Neural cell (in vitro differentiated cells): ENCODE measurements at regions not wholly inside any gene's neighbourhood (a gene's known extent, or its start where the extent isn't known, plus 50 kb on each side); places are given as distances from the start of the nearest gene placed in this dataset.

Experiments used
- H2AFZ ChIP-seq: fragments of 200-600, 300-800 bp; sonication (generic), shearing (Covaris generic); 2 replicates; pipeline ENCODE4 v1.6.0; 2014; ENCODE audit warnings: low read depth, mild to moderate bottlenecking, antibody characterized with exemption, low read length, moderate library complexity
- H3F3A ChIP-seq: fragments of 200-600 bp; shearing (Covaris generic); 2 replicates; pipeline ENCODE4 v1.6.1; 2016; ENCODE audit warnings: mild to moderate bottlenecking, moderate library complexity, mixed read lengths, antibody characterized with exemption, low read length; ENCODE audit not compliant: insufficient read depth, poor library complexity, severe bottlenecking
- H3K27ac ChIP-seq: fragments of 200-600, 300-800 bp; sonication (generic), shearing (Covaris generic); 2 replicates; pipeline ENCODE4 v1.5.1; 2014; ENCODE audit warnings: mild to moderate bottlenecking, low read length, moderate library complexity
- H3K27me3 ChIP-seq: fragments of 300-800, 200-600 bp; sonication (generic), shearing (Covaris generic); 2 replicates; pipeline ENCODE4 v1.6.0; 2014; ENCODE audit warnings: mild to moderate bottlenecking, low read depth, low read length, moderate library complexity; ENCODE audit not compliant: insufficient read depth
- H3K36me3 ChIP-seq: fragments of 300-800, 200-600 bp; sonication (generic), shearing (Covaris generic); 2 replicates; pipeline ENCODE4 v1.5.1; 2014; ENCODE audit warnings: mild to moderate bottlenecking, antibody characterized with exemption, low read length, moderate library complexity; ENCODE audit not compliant: insufficient read depth
- H3K4me2 ChIP-seq: fragments of 300-800, 200-600 bp; sonication (generic), shearing (Covaris generic); 2 replicates; pipeline ENCODE4 v1.6.0; 2014; ENCODE audit warnings: mild to moderate bottlenecking, low read length
- H3K4me3 ChIP-seq: fragments of 300-800, 200-600 bp; sonication (generic), shearing (Covaris generic); 2 replicates; pipeline ENCODE4 v1.5.1; 2014; ENCODE audit warnings: mild to moderate bottlenecking, low read length, moderate library complexity
- H3K79me2 ChIP-seq: fragments of 200-600 bp; shearing (Covaris generic); replicated peaks from 2 replicates; pipeline ENCODE4 v1.6.0; 2014; ENCODE audit warnings: mild to moderate bottlenecking, low read length, moderate library complexity; ENCODE audit not compliant: insufficient read depth
- H3K9ac ChIP-seq: fragments of 300-800, 200-600 bp; sonication (generic), shearing (Covaris generic); 2 replicates; pipeline ENCODE4 v1.6.1; 2016; ENCODE audit warnings: mild to moderate bottlenecking, low read length, mixed read lengths
- H3K9me2 ChIP-seq: fragments of 200-600 bp; shearing (Covaris generic); 2 replicates; pipeline ENCODE4 v1.6.1; 2016; ENCODE audit warnings: mild to moderate bottlenecking, low read length, mixed read lengths; ENCODE audit not compliant: insufficient read depth
- H3K9me3 ChIP-seq: fragments of 200-600, 300-800 bp; sonication (generic), shearing (Covaris generic); 2 replicates; pipeline ENCODE4 v1.6.1; 2016; ENCODE audit warnings: mild to moderate bottlenecking, mixed run types, low read length, moderate library complexity, mixed read lengths
- H4K20me1 ChIP-seq: fragments of 200-600 bp; shearing (Covaris generic); 2 replicates; pipeline ENCODE4 v1.6.1; 2016; ENCODE audit warnings: mild to moderate bottlenecking, mixed run types; ENCODE audit not compliant: insufficient read depth
- EP300 ChIP-seq: fragments of 450-650 bp; conservative IDR thresholded peaks from 2 replicates; pipeline ENCODE4 v1.6.1; 2014; ENCODE audit warnings: antibody characterized with exemption, mild to moderate bottlenecking, moderate library complexity; ENCODE audit not compliant: poor library complexity, severe bottlenecking
- EZH2 ChIP-seq: fragments of 200-600, 300-800 bp; shearing (Covaris generic), sonication (generic); IDR thresholded peaks from 2 replicates; pipeline ENCODE4 v1.6.1; 2014; ENCODE audit warnings: antibody characterized with exemption, low read length, borderline replicate concordance, mild to moderate bottlenecking; ENCODE audit not compliant: insufficient read depth, poor library complexity, severe bottlenecking
- MXI1 ChIP-seq: fragments of 450-650 bp; conservative IDR thresholded peaks from 2 replicates; pipeline ENCODE4 v1.6.1; 2014; ENCODE audit warnings: antibody characterized with exemption, mild to moderate bottlenecking; ENCODE audit not compliant: poor library complexity, severe bottlenecking
- POLR2AphosphoS5 ChIP-seq: IDR thresholded peaks from 2 replicates; pipeline ENCODE4 v1.6.1; 2012
- RAD21 ChIP-seq: fragments of 450-650 bp; conservative IDR thresholded peaks from 2 replicates; pipeline ENCODE4 v1.6.1; 2014; ENCODE audit warnings: antibody characterized with exemption, mild to moderate bottlenecking, moderate library complexity
- SMC3 ChIP-seq: fragments of 450-650 bp; conservative IDR thresholded peaks from 2 replicates; pipeline ENCODE4 v1.6.1; 2014; ENCODE audit warnings: antibody characterized with exemption, mild to moderate bottlenecking, moderate library complexity; ENCODE audit not compliant: poor library complexity
- TAF1 ChIP-seq: IDR thresholded peaks from 2 replicates; pipeline ENCODE4 v1.6.1; 2012; ENCODE audit warnings: low read depth
- TF ChIP-seq, protein P1 (sequence below): IDR thresholded peaks from 2 replicates; pipeline ENCODE4 v1.6.1; 2012; ENCODE audit warnings: borderline replicate concordance
- TF ChIP-seq, protein P2 (sequence below): fragments of 450-650 bp; IDR thresholded peaks from 2 replicates; pipeline ENCODE4 v1.5.1; 2014; ENCODE audit warnings: antibody characterized with exemption, mild to moderate bottlenecking, moderate library complexity; ENCODE audit not compliant: poor library complexity, severe bottlenecking

DNA sequence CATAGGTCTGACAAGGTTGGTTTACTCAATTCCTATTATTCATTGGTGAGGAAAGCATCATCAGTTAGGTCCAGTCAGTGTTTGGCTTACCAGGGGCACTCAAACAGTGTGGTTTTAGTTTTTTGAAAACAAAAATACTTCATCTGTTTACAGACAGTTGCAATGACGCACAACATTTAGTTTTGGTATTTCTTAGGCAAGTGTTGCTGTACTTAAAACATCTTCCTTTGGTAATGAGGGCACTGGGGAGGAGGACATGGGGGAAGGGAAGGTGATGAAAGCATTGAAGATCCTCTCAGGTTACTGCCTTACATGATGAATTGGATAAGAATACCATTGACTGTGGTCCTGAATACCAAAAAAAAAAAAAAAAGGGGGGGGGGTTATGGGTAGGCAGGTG is 93.7 kb upstream of the MAOA start:
- Histone ChIP-seq H3K36me3 (no peaks in the 10 kb centered on the region), H3K9me2 (no peaks in the 10 kb centered on the region), H3K79me2 (no peaks in the 10 kb centered on the region), H3K9me3 (no peaks in the 10 kb centered on the region), H3K27ac (no peak overlapping the region), H3F3A (no peaks in the 10 kb centered on the region), H3K4me2 (no peak overlapping the region), H4K20me1 (no peaks in the 10 kb centered on the region), H2AFZ (no peak overlapping the region), H3K9ac (no peak overlapping the region), H3K4me3 (no peak overlapping the region), H3K27me3 (no peaks in the 10 kb centered on the region)
- TF ChIP-seq POLR2AphosphoS5 (no peak), EZH2 (no peak), SMC3 (no peak), RAD21 (no peak), TAF1 (no peak), EP300 (no peak), MXI1 (no peak)
- TF ChIP-seq, protein P1, sequence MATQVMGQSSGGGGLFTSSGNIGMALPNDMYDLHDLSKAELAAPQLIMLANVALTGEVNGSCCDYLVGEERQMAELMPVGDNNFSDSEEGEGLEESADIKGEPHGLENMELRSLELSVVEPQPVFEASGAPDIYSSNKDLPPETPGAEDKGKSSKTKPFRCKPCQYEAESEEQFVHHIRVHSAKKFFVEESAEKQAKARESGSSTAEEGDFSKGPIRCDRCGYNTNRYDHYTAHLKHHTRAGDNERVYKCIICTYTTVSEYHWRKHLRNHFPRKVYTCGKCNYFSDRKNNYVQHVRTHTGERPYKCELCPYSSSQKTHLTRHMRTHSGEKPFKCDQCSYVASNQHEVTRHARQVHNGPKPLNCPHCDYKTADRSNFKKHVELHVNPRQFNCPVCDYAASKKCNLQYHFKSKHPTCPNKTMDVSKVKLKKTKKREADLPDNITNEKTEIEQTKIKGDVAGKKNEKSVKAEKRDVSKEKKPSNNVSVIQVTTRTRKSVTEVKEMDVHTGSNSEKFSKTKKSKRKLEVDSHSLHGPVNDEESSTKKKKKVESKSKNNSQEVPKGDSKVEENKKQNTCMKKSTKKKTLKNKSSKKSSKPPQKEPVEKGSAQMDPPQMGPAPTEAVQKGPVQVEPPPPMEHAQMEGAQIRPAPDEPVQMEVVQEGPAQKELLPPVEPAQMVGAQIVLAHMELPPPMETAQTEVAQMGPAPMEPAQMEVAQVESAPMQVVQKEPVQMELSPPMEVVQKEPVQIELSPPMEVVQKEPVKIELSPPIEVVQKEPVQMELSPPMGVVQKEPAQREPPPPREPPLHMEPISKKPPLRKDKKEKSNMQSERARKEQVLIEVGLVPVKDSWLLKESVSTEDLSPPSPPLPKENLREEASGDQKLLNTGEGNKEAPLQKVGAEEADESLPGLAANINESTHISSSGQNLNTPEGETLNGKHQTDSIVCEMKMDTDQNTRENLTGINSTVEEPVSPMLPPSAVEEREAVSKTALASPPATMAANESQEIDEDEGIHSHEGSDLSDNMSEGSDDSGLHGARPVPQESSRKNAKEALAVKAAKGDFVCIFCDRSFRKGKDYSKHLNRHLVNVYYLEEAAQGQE: no peak
- TF ChIP-seq, protein P2, sequence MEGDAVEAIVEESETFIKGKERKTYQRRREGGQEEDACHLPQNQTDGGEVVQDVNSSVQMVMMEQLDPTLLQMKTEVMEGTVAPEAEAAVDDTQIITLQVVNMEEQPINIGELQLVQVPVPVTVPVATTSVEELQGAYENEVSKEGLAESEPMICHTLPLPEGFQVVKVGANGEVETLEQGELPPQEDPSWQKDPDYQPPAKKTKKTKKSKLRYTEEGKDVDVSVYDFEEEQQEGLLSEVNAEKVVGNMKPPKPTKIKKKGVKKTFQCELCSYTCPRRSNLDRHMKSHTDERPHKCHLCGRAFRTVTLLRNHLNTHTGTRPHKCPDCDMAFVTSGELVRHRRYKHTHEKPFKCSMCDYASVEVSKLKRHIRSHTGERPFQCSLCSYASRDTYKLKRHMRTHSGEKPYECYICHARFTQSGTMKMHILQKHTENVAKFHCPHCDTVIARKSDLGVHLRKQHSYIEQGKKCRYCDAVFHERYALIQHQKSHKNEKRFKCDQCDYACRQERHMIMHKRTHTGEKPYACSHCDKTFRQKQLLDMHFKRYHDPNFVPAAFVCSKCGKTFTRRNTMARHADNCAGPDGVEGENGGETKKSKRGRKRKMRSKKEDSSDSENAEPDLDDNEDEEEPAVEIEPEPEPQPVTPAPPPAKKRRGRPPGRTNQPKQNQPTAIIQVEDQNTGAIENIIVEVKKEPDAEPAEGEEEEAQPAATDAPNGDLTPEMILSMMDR: no peak

DNA sequence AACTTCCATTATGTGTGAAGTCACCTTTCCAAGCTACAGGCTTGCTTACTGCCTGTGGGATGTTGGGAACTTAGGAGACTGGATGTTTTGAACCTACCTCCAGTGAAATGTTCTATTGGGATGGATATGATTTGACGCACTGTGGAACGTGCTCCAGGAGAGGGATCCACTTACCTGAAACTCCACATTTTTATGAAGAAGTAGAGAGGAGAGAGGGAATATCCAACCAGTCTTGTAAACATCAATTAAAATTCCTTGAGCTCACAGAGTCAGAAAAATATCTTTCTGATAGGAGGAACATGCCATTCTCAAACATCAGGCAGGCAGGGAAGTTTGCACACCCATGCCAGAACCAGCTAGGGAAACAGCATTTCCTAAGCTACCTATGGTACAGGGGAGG is 91.1 kb upstream of the MAOA start:
- Histone ChIP-seq H3K27ac (no peak overlapping the region), H3K27me3 (no peaks in the 10 kb centered on the region), H3K36me3 (no peaks in the 10 kb centered on the region)

More for the DNA sequence above, 91.1 kb upstream of the MAOA start:
- Histone ChIP-seq H3F3A (no peaks in the 10 kb centered on the region), H3K9me2 (no peaks in the 10 kb centered on the region), H4K20me1 (no peaks in the 10 kb centered on the region), H3K4me3 (no peak overlapping the region), H2AFZ (no peak overlapping the region), H3K9me3 (no peaks in the 10 kb centered on the region), H3K9ac (no peak overlapping the region), H3K4me2 (no peak overlapping the region), H3K79me2 (no peaks in the 10 kb centered on the region)
- TF ChIP-seq POLR2AphosphoS5: no peak
- no peak for TF ChIP-seq EZH2
- TF ChIP-seq MXI1: no peak
- TF ChIP-seq, protein P2: no peak
